NT2/D1 (cell line): ENCODE measurements at regions not wholly inside any gene's neighbourhood (a gene's known extent, or its start where the extent isn't known, plus 50 kb on each side); places are given as distances from the start of the nearest gene placed in this dataset.

Source experiments
- DNase-seq: peaks from one replicate; pipeline ENCODE4 v3.0.0-alpha.2; 2011; ENCODE audit warnings: low read depth, low spot score
- H3K27me3 ChIP-seq: 2 replicates; pipeline ENCODE4 v1.6.0; 2011; ENCODE audit warnings: mild to moderate bottlenecking; ENCODE audit not compliant: insufficient read length, insufficient read depth
- H3K36me3 ChIP-seq: 2 replicates; pipeline ENCODE4 v1.6.1; 2011; ENCODE audit warnings: mild to moderate bottlenecking, low read length, mixed read lengths; ENCODE audit not compliant: insufficient read depth, insufficient read length
- H3K4me1 ChIP-seq: 2 replicates; pipeline ENCODE4 v1.5.1; 2011; ENCODE audit not compliant: insufficient read depth, insufficient read length
- H3K4me3 ChIP-seq: 2 replicates; pipeline ENCODE4 v1.5.1; 2011; ENCODE audit warnings: low read depth; ENCODE audit not compliant: insufficient read length
- H3K9ac ChIP-seq: 2 replicates; pipeline ENCODE4 v1.6.0; 2011; ENCODE audit warnings: low read depth; ENCODE audit not compliant: insufficient read length
- H3K9me3 ChIP-seq: 2 replicates; pipeline ENCODE4 v1.5.1; 2011; ENCODE audit warnings: mild to moderate bottlenecking, low read length; ENCODE audit not compliant: insufficient read depth
- SUZ12 ChIP-seq: IDR thresholded peaks from 2 replicates; pipeline ENCODE4 v1.6.1; 2011; ENCODE audit not compliant: insufficient read length, insufficient read depth; ENCODE audit errors: extremely low read depth
- YY1 ChIP-seq: IDR thresholded peaks from 2 replicates; pipeline ENCODE4 v1.6.1; 2011; ENCODE audit not compliant: insufficient read length, insufficient read depth
- ZNF274 ChIP-seq: IDR thresholded peaks from 2 replicates; pipeline ENCODE4 v1.6.1; 2011; ENCODE audit warnings: mild to moderate bottlenecking, low read depth, low read length

GRCh38 chr5:98656796-98657195 lies 116.7 kb upstream of the RGMB start:
- Histone ChIP-seq H3K4me1 (no peaks in the 10 kb centered on the region), H3K4me3 (no peak overlapping the region), H3K9me3 (no peaks in the 10 kb centered on the region), H3K9ac (no peak overlapping the region), H3K27me3 (no peaks in the 10 kb centered on the region), H3K36me3 (no peaks in the 10 kb centered on the region)
- no peak for TF ChIP-seq SUZ12
- no peak for TF ChIP-seq ZNF274
- TF ChIP-seq YY1, result no peak
- DNase-seq, result no peak

GRCh38 chr5:98657559-98657958 lies 115.9 kb upstream of the RGMB start:
- Histone ChIP-seq H3K4me3 (no peak overlapping the region), H3K36me3 (no peaks in the 10 kb centered on the region), H3K9ac (no peak overlapping the region), H3K9me3 (no peaks in the 10 kb centered on the region), H3K27me3 (no peaks in the 10 kb centered on the region), H3K4me1 (no peaks in the 10 kb centered on the region)
- no peak for DNase-seq
- TF ChIP-seq YY1 (no peak), SUZ12 (no peak), ZNF274 (no peak)

- Histone ChIP-seq H3K27me3 (no peaks in the 10 kb centered on the region), H3K4me3 (no peak overlapping the region), H3K9ac (no peak overlapping the region), H3K36me3 (no peaks in the 10 kb centered on the region), H3K4me1 (no peaks in the 10 kb centered on the region), H3K9me3 (peaks cover 14% of the 10 kb centered on the region; the same call in 1 of the 2 replicates)
- TF ChIP-seq SUZ12, result no peak
- TF ChIP-seq ZNF274, result no peak
- no peak for TF ChIP-seq YY1
- DNase-seq, result no peak
Observed at GRCh38 chr5:98663521-98663920, 109.9 kb upstream of the RGMB start.

- Histone ChIP-seq H3K36me3 (no peaks in the 10 kb centered on the region), H3K4me3 (no peak overlapping the region), H3K9ac (no peak overlapping the region), H3K4me1 (no peaks in the 10 kb centered on the region), H3K27me3 (no peaks in the 10 kb centered on the region), H3K9me3 (peaks cover 14% of the 10 kb centered on the region; the same call in 1 of the 2 replicates)
- DNase-seq, result no peak
- no peak for TF ChIP-seq SUZ12
- TF ChIP-seq ZNF274, result no peak
- no peak for TF ChIP-seq YY1
Observed at GRCh38 chr5:98664736-98665135, 108.7 kb upstream of the RGMB start.

- H3K4me1 ChIP-seq, result no peaks in the 10 kb centered on the region
- no peak for TF ChIP-seq SUZ12
- no peak for TF ChIP-seq YY1
- no peak for TF ChIP-seq ZNF274
- H3K9ac ChIP-seq, result no peak overlapping the region
- no peaks in the 10 kb centered on the region for H3K9me3 ChIP-seq
- no peak for DNase-seq
- no peak overlapping the region for H3K4me3 ChIP-seq
- H3K27me3 ChIP-seq, result no peaks in the 10 kb centered on the region
- no peaks in the 10 kb centered on the region for H3K36me3 ChIP-seq
Observed at GRCh38 chr5:98679963-98680362, 93.5 kb upstream of the RGMB start.

GRCh38 chr5:98690002-98690401 lies 83.5 kb upstream of the RGMB start:
- no peaks in the 10 kb centered on the region for H3K36me3 ChIP-seq
- DNase-seq, result no peak
- no peaks in the 10 kb centered on the region for H3K27me3 ChIP-seq
- no peaks in the 10 kb centered on the region for H3K9me3 ChIP-seq
- no peak overlapping the region for H3K4me3 ChIP-seq
- H3K4me1 ChIP-seq, result no peaks in the 10 kb centered on the region
- H3K9ac ChIP-seq, result no peak overlapping the region
- TF ChIP-seq YY1, result no peak
- TF ChIP-seq SUZ12, result no peak
- no peak for TF ChIP-seq ZNF274

GRCh38 chr5:98694902-98695301 lies 78.6 kb upstream of the RGMB start:
- TF ChIP-seq SUZ12, result no peak
- no peak for TF ChIP-seq ZNF274
- TF ChIP-seq YY1, result no peak
- Histone ChIP-seq H3K27me3 (no peaks in the 10 kb centered on the region), H3K9me3 (no peaks in the 10 kb centered on the region), H3K9ac (no peak overlapping the region), H3K4me3 (no peak overlapping the region), H3K4me1 (no peaks in the 10 kb centered on the region), H3K36me3 (no peaks in the 10 kb centered on the region)
- no peak for DNase-seq

GRCh38 chr5:98698359-98698758 lies 75.1 kb upstream of the RGMB start:
- TF ChIP-seq ZNF274 (no peak), YY1 (no peak), SUZ12 (no peak)
- no peak for DNase-seq
- no peak overlapping the region for H3K4me3 ChIP-seq
- H3K9me3 ChIP-seq, result peaks cover 16% of the 10 kb centered on the region; the same call in 1 of the 2 replicates
- H3K4me1 ChIP-seq, result no peaks in the 10 kb centered on the region
- H3K27me3 ChIP-seq, result no peaks in the 10 kb centered on the region
- no peak overlapping the region for H3K9ac ChIP-seq
- no peaks in the 10 kb centered on the region for H3K36me3 ChIP-seq
